HG03060 (cell line): ENCODE measurements at regions not wholly inside any gene's neighbourhood (a gene's known extent, or its start where the extent isn't known, plus 50 kb on each side); places are given as distances from the start of the nearest gene placed in this dataset.

Source experiments
- ATAC-seq: cut with Tn5 transposase; IDR thresholded peaks from one replicate; pipeline ENCODE4 v1.9.1; 2021; ENCODE audit warnings: low read depth, moderate number of reproducible peaks; ENCODE audit not compliant: unreplicated experiment

GRCh38 chr5:97832645-97833296 is 649.7 kb upstream of the RIOK2 start:
- no peak for ATAC-seq

DNA sequence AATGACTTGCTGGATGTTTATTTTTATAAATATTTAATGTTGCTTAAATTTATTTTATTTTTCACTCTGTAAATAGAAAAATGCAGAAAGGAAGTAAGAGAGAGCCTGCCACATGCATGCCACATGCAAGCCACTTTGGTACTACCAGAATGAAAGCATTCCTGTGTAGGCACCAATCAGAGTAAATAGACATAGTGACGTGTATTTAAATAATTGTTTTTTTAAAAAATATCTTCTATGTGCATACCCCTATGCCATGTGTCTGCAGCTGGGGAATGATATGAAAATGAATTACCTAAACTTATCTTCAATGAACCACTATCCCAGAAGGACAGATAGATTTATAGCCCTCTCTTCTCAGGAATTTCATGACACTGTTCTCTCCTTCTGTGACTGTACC is 651.5 kb upstream of the RIOK2 start:
- ATAC-seq, result no peak

- ATAC-seq, result no peak
These were observed 652.1 kb upstream of the RIOK2 start for GRCh38 chr5:97835112-97835511.

DNA sequence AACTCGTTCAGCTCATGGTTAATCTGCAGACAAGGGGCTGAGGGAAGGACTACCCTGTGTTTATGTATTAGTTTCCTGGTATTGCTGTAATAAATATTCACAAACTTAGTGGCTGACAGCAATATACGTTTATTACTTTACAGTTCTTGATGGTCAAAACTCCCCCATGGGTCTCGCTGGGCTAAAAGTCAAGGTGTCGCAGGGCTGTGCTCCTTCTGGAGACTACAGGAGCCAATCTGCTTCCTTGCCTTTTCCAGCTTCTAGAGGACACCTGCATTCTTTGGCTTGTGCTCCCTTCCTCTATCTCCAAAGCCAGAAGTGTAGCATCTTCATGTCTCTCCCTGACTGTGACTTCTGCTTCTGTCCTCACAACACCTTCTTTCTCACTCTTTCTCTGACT is 653.8 kb upstream of the RIOK2 start:
- ATAC-seq, result no peak

GRCh38 chr5:97838214-97838613 is 655.2 kb upstream of the RIOK2 start:
- ATAC-seq, result peak; percentile 95

DNA sequence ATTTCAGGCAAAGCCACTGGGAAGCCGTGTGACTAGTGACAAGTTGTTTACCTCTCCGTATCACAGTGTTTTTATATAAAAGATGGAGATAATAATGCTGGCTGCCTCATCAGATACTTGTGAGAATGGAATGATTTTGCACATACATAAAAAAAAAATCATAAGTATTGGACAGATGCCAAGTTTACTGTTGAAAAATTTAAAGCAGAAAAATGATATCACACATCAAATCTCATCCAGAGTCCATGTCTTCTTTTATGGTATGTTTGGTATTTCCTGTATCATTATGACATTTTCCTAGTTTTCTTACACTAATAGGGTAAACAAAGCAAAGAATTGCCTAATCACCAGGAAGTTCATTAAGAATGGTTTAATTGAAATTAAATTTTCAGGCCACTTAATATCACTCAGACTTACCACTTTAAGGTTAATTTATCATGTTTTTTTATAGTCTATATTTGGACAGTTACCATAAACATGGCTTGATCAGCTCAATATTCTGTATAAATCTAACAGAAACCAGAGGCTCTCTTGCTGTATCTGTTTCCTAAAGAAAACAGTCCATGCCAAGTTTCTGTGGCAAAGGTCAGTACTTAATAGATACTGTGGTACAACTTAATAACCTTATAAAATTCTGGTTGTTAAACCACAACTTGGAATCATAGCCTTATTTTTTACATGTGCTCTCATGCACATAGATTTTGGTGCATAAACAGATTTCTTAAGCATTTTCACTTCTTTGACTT is 656.5 kb upstream of the RIOK2 start:
- no peak for ATAC-seq

- no peak for ATAC-seq
These were observed 657.6 kb upstream of the RIOK2 start for GRCh38 chr5:97840643-97841042.

DNA sequence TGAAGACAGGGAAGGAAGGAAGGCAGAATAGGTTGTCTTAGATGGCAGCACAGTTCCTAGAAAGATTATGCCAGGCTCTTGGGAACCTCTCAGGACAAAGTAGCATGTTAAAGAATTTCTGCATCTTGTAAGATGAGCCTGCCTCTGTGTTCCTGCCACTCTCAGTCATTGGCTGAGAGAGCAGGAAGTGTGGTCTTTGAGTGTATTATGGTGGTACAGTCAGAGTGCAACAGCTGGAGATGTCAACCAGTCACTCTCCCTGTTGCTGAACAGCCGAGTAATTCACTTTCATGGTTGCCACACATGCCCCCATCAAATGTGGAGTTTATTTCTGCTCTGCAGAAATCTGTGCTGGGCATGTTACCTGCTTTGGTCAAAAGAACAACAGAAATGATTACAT is 659.6 kb upstream of the RIOK2 start:
- no peak for ATAC-seq

DNA sequence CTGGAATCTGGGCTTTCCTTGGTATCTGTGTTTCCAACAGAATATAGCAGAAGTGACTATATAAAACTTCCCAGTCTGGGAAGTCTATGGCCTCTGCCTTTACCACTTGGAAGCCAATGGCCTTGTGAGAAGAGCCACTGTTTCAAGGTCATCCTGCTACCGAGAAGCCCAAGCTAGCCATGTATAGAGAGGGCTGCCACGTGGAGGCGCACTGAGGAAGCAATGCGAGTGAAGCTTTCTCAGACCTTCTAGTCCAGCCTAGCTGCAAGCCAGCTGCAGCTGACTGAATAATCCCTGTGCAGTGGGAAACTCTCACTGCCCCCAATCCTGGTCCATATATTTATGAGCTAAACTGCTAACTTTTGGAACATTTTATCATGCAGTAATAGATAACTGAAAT is 661.8 kb upstream of the RIOK2 start:
- ATAC-seq, result no peak

DNA sequence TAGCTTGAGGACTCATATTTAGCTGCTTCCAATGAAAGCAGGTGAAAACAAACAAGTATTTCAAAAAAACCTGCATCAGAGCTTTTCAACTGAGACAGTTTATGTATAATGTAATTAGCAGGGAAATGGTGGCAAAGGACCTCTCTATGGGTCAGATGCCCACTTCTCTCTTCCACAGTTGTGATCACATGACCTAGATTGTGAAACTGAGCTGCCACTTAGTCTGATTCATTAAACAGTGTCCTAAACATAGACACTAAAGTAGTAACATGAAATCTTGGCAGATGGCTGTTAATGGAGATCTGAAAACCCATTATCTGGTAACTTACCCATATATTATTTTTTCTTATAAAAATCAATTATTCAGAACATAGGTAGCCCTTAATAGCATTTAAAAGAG is 663.6 kb upstream of the RIOK2 start:
- no peak for ATAC-seq

GRCh38 chr5:97847920-97848631 is 665.0 kb upstream of the RIOK2 start:
- no peak for ATAC-seq

- no peak for ATAC-seq
These were observed 668.0 kb upstream of the RIOK2 start for GRCh38 chr5:97851036-97851435.

DNA sequence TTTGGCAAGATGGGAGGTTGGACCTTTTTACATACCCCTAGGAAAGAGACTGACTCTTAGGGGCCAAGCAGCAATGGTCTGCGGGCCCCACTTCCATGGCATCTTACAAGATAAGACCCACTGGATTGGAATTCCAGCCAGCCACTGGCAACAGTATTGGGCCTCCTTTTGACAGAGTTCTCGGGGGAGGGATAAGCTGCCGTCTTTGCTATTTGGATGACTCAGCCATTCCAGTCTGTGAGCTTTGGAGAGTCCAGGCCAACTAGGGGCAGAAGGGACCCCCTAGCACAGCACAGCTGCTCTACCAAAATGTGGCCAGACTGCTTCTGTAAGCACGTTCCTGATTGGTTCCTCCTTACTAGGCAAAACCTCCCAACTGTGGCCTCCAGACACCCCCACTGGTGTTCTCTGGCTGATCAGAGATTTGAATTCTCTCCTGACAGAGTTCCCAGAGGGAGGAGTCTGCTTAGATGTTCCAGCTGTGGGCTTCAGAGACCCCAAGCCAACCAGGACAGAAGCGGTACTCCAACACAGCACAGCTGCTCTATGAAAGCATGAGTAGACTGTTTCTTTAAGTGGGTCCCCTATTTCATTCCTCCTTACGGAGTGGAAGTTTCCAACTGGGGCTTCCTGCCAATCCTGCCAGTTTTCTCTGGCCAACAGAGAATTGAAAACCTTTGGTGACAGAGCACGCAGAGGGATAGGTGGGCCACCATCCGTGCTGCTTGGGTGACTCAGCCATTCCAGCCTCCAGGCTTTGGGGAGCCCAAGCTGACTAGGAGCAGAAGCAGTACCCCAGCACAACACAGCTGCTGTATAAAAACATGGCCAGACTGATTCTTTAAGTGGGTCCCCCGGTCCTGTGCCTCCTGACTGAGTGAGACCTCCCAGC is 672.1 kb upstream of the RIOK2 start:
- no peak for ATAC-seq

DNA sequence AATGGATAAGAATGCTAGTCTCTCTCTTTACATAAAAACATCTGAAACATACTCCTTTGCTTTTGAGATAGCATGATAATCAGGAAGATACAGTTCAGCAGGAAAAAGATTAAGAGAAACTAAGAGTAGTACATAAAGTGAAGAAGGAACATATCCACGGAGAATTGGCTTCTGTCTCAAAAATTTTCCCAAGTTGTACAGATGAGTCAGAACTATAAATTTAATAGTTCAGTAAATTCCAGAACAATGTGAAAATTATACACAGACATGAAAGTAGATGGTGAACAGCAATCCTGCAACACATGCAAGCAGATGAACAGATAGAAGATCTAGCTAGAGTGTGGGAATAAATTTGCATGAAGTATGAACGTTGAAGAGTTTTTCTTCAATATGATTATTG is 691.4 kb upstream of the RIOK2 start:
- ATAC-seq, result no peak

GRCh38 chr5:97876272-97876671 is 693.2 kb upstream of the RIOK2 start:
- no peak for ATAC-seq

GRCh38 chr5:97877588-97877987 is 694.5 kb upstream of the RIOK2 start:
- no peak for ATAC-seq

GRCh38 chr5:97888439-97888838 is 705.4 kb upstream of the RIOK2 start:
- ATAC-seq, result peak; percentile 96

GRCh38 chr5:97891971-97892370 is 708.9 kb upstream of the RIOK2 start:
- ATAC-seq, result no peak

DNA sequence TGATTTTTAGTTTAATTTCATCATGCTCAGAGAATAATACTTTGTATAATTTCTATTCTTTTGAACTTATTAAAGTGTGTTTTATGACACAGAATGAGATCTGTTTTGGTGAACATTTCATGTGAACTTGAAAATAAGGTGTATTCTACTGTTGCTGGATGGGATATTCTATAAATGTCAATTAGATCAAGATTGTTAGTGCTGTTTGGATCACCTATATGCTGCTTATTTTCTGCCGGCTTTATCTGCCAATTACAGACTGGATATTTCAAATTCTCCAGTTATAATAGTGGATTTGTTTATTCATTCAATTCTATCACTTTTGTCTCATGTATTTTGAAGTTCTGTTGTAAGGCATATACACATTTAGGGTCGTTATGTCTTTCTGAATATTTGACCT is 720.7 kb upstream of the RIOK2 start:
- no peak for ATAC-seq

- no peak for ATAC-seq
These were observed 723.1 kb upstream of the RIOK2 start for GRCh38 chr5:97906135-97906534.
